Natural killer cell (primary cell): ENCODE measurements at regions not wholly inside any gene's neighbourhood (a gene's known extent, or its start where the extent isn't known, plus 50 kb on each side); places are given as distances from the start of the nearest gene placed in this dataset.

Source experiments
- ATAC-seq, 3 donors: fragments of 150-1000 bp in 2 of 3; fragments of 200-7000 bp in 1 of 3; cut with Tn5 transposase; 1 replicate in 1 of 3; 2 replicates in 2 of 3; pipeline ENCODE4 v1.10.0; 2021; ENCODE audit warnings: mild to moderate bottlenecking in 2 of 3, moderate library complexity in 2 of 3
- DNase-seq, 2 donors: peaks; one replicate each; pipeline versions ENCODE4 v3.0.0 to v3.0.0-alpha.2; 2013 to 2021; ENCODE audit warnings: mixed read lengths in 1 of 2
- H3K27ac ChIP-seq: one replicate; pipeline ENCODE4 v1.5.1; 2013; ENCODE audit warnings: mild to moderate bottlenecking, low read length
- H3K27me3 ChIP-seq: one replicate; pipeline ENCODE4 v1.6.1; 2013; ENCODE audit warnings: low read length; ENCODE audit not compliant: control insufficient read depth, insufficient read depth
- H3K36me3 ChIP-seq: one replicate; pipeline ENCODE4 v1.6.1; 2013; ENCODE audit warnings: low read length; ENCODE audit not compliant: control insufficient read depth, insufficient read depth
- H3K4me1 ChIP-seq: one replicate; pipeline ENCODE4 v1.6.1; 2013; ENCODE audit warnings: low read length; ENCODE audit not compliant: control insufficient read depth, insufficient read depth
- H3K4me3 ChIP-seq: one replicate; pipeline ENCODE4 v1.5.1; 2013; ENCODE audit warnings: low read length
- H3K9me3 ChIP-seq: one replicate; pipeline ENCODE4 v1.6.1; 2013; ENCODE audit warnings: low read length; ENCODE audit not compliant: control insufficient read depth, insufficient read depth
- H3K27ac Mint-ChIP-seq, 2 donors: one replicate each; pipeline ENCODE4 v1.8.0; 2022; ENCODE audit warnings: mild to moderate bottlenecking in 2 of 2, mixed read lengths in 2 of 2, moderate library complexity in 1 of 2
- H3K27me3 Mint-ChIP-seq, 2 donors: one replicate each; pipeline ENCODE4 v1.8.0; 2022; ENCODE audit warnings: low read depth in 2 of 2, mixed read lengths in 2 of 2
- H3K36me3 Mint-ChIP-seq: one replicate; pipeline ENCODE4 v1.8.0; 2022; ENCODE audit warnings: mixed read lengths
- H3K4me1 Mint-ChIP-seq, 2 donors: one replicate each; pipeline ENCODE4 v1.8.0; 2022; ENCODE audit warnings: mixed read lengths in 2 of 2
- H3K4me3 Mint-ChIP-seq: one replicate; pipeline ENCODE4 v1.8.0; 2022; ENCODE audit warnings: mild to moderate bottlenecking, moderate library complexity, mixed read lengths
- H3K9me3 Mint-ChIP-seq, 2 donors: one replicate each; pipeline ENCODE4 v1.8.0; 2022; ENCODE audit warnings: mixed read lengths in 2 of 2
- WGBS: methylation state at CpG from one replicate; pipeline ENCODE4 v1.1.7; 2013; ENCODE audit warnings: missing lambda C conversion rate; ENCODE audit not compliant: insufficient coverage; 5-methylcytosine and 5-hydroxymethylcytosine counted together
- intact Hi-C: fragments of 100-400 bp; cut with micrococcal nuclease; formaldehyde crosslinking; loops from one replicate; pipeline ENCODE4 v1.14.2; 2022
- TF ChIP-seq, protein P1 (sequence below): fragments of 200-600 bp; IDR thresholded peaks from one replicate; pipeline ENCODE4 v1.8.0; 2022; ENCODE audit warnings: antibody characterized with exemption

DNA sequence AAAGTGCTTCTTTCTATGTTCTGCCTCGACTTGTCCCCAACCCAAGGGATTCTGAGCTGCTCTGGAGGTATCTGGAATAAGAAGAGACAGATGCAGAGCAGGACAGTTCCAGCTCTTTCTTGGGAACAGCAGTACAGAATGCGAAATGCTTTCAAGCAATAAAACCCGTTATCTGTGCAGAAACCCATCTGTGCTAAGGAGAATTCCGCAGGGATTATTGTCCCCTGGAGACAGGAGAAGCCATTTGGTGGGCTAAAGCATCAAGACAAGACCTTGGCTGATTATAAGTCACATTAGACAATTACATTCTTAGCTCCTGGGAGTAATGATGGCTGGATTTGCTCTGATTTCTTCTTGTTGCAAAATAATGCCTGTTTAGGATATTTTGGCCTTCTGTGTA, 185.4 kb upstream of the GLI2 start:
- no peaks in the 10 kb centered on the region for H3K36me3 Mint-ChIP-seq
- no peaks in the 10 kb centered on the region for H3K27me3 ChIP-seq
- WGBS, result 76% methylated on average over 4 of the region's 4 CpGs
- H3K4me1 ChIP-seq, result no peaks in the 10 kb centered on the region
- H3K4me3 ChIP-seq, result no peak overlapping the region
- no peak overlapping the region for H3K27ac Mint-ChIP-seq
- no peaks in the 10 kb centered on the region for H3K36me3 ChIP-seq
- no peaks in the 10 kb centered on the region for H3K9me3 Mint-ChIP-seq
- no peak overlapping the region for H3K27ac ChIP-seq
- no peaks in the 10 kb centered on the region for H3K9me3 ChIP-seq
- H3K4me3 Mint-ChIP-seq, result no peak overlapping the region
- H3K27me3 Mint-ChIP-seq, result peaks cover 11 to 26% of the 10 kb centered on the region in 2 donors
- DNase-seq, result no peak
- intact Hi-C loops, result no loop called here
- TF ChIP-seq, protein P1, sequence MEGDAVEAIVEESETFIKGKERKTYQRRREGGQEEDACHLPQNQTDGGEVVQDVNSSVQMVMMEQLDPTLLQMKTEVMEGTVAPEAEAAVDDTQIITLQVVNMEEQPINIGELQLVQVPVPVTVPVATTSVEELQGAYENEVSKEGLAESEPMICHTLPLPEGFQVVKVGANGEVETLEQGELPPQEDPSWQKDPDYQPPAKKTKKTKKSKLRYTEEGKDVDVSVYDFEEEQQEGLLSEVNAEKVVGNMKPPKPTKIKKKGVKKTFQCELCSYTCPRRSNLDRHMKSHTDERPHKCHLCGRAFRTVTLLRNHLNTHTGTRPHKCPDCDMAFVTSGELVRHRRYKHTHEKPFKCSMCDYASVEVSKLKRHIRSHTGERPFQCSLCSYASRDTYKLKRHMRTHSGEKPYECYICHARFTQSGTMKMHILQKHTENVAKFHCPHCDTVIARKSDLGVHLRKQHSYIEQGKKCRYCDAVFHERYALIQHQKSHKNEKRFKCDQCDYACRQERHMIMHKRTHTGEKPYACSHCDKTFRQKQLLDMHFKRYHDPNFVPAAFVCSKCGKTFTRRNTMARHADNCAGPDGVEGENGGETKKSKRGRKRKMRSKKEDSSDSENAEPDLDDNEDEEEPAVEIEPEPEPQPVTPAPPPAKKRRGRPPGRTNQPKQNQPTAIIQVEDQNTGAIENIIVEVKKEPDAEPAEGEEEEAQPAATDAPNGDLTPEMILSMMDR, result no peak
- ATAC-seq, result no peak
- peaks cover 0 to 7% of the 10 kb centered on the region in 2 donors for H3K4me1 Mint-ChIP-seq

DNA sequence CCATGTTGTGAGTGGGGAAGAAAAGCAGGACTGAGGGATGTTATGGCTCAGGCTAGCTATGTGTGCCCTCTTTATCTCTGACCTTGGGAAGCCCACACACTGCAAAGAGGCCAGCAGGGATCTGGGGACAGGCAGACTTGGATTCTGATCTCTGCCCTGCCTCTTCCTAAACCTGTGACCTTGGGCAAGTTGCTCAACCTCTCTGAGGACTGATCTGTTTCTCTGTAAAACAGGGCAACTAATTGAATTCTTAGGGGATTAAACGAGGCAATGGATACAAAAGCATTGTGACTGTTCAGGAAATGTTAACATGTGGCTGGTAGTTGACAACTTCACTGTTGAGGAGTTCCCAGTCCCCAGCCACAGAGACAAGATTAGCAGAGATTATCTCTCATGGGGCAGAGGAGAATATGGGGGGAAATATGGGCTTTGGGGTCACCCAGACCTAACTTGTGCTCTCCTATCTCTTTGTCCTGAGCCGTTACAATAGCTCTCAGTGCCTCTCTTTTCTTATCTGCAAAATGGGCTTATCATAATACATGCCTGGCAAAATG, 184.7 kb upstream of the GLI2 start:
- Histone ChIP-seq H3K4me1 (no peaks in the 10 kb centered on the region), H3K36me3 (no peaks in the 10 kb centered on the region), H3K27ac (no peak overlapping the region), H3K4me3 (no peak overlapping the region), H3K27me3 (no peaks in the 10 kb centered on the region), H3K9me3 (no peaks in the 10 kb centered on the region)
- no peak for ATAC-seq
- peaks cover 11 to 29% of the 10 kb centered on the region in 2 donors for H3K27me3 Mint-ChIP-seq
- no peak overlapping the region for H3K4me3 Mint-ChIP-seq
- intact Hi-C loops, result no loop called here
- peaks cover 0 to 7% of the 10 kb centered on the region in 2 donors for H3K4me1 Mint-ChIP-seq
- no peaks in the 10 kb centered on the region for H3K9me3 Mint-ChIP-seq
- 56% methylated on average over 2 of the region's 2 CpGs for WGBS
- H3K36me3 Mint-ChIP-seq, result no peaks in the 10 kb centered on the region
- no peak overlapping the region for H3K27ac Mint-ChIP-seq
- TF ChIP-seq, protein P1, result no peak
- no peak for DNase-seq

DNA sequence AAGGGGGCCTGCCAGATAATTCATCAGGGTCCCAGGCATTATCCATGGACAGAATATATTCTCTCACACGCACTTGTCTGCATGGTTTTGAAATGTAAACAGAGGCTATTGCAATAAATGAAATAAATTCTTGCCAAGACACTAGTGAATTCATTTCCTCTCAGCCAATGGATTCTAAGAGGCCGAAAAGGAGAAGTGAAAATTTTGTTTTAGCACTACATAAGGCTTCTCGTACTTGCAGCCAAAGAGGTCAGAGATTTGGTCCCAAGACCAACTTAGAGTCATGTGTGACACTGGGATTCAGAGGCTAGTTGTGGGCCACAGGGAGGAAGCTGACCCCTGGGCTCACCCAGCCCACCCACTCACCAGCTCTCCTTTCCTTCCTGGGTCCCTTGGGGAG, 184.1 kb upstream of the GLI2 start:
- 0% methylated on average over 2 of the region's 3 CpGs for WGBS
- intact Hi-C loops, result no loop called here
- no peaks in the 10 kb centered on the region for H3K36me3 ChIP-seq
- ATAC-seq, result no peak
- TF ChIP-seq, protein P1, result no peak
- peaks cover 14 to 29% of the 10 kb centered on the region in 2 donors for H3K27me3 Mint-ChIP-seq
- no peak overlapping the region for H3K27ac Mint-ChIP-seq
- H3K4me3 ChIP-seq, result no peak overlapping the region
- peaks cover 0 to 7% of the 10 kb centered on the region in 2 donors for H3K4me1 Mint-ChIP-seq
- no peak for DNase-seq
- H3K9me3 Mint-ChIP-seq, result no peaks in the 10 kb centered on the region
- H3K27me3 ChIP-seq, result no peaks in the 10 kb centered on the region
- H3K27ac ChIP-seq, result no peak overlapping the region
- no peaks in the 10 kb centered on the region for H3K9me3 ChIP-seq
- H3K4me3 Mint-ChIP-seq, result no peak overlapping the region
- H3K36me3 Mint-ChIP-seq, result no peaks in the 10 kb centered on the region
- H3K4me1 ChIP-seq, result no peaks in the 10 kb centered on the region

DNA sequence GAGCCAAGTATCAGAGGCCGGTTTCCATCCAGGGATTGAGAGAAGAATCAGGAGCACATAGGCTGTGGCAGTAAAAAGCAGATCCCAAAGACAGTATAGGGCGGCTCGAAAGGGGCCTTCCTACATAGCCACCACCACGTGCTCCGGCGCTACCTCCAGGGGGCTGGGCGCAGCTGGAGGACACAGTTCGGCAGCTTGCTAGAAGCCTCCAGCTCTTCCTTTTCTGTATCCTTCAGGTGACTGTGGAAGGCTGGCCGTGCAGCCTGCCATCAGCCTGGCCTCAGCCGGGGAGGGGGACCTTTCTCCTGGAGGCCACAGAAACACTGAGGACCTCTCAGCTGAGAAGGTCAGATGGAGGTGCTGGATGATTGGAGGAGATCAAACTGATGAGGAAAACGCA, 183.6 kb upstream of the GLI2 start:
- no peaks in the 10 kb centered on the region for H3K36me3 Mint-ChIP-seq
- peaks cover 0 to 7% of the 10 kb centered on the region in 2 donors for H3K4me1 Mint-ChIP-seq
- DNase-seq, result no peak
- no peak overlapping the region for H3K27ac ChIP-seq
- no peaks in the 10 kb centered on the region for H3K9me3 ChIP-seq
- H3K4me1 ChIP-seq, result no peaks in the 10 kb centered on the region
- intact Hi-C loops, result no loop called here
- H3K27me3 ChIP-seq, result no peaks in the 10 kb centered on the region
- TF ChIP-seq, protein P1, result no peak
- no peaks in the 10 kb centered on the region for H3K36me3 ChIP-seq
- WGBS, result 82% methylated on average over 11 of the region's 11 CpGs
- no peak for ATAC-seq
- no peak overlapping the region for H3K4me3 ChIP-seq
- H3K27me3 Mint-ChIP-seq, result peaks cover 14 to 29% of the 10 kb centered on the region in 2 donors
- H3K27ac Mint-ChIP-seq, result no peak overlapping the region
- H3K9me3 Mint-ChIP-seq, result no peaks in the 10 kb centered on the region
- no peak overlapping the region for H3K4me3 Mint-ChIP-seq
